Putamen (tissue), 1 donor: ENCODE measurements at regions not wholly inside any gene's neighbourhood (a gene's known extent, or its start where the extent isn't known, plus 50 kb on each side); places are given as distances from the start of the nearest gene placed in this dataset.

ENCODE experiments used
- DNase-seq: peaks from one replicate; pipeline ENCODE4 v3.0.0-alpha.2; 2016; ENCODE audit warnings: low spot score

- no peak for DNase-seq
Measured at GRCh38 chr13:107475753-107476453, 739.4 kb downstream of the LIG4 start.

GRCh38 chr13:107473253-107473652 is 742.1 kb downstream of the LIG4 start:
- no peak for DNase-seq

- no peak for DNase-seq
Measured at GRCh38 chr13:107466326-107467099, 748.8 kb downstream of the LIG4 start.

- DNase-seq: no peak
Measured at GRCh38 chr13:107462501-107462900, 752.8 kb downstream of the LIG4 start.

GRCh38 chr13:107461751-107462150 is 753.6 kb downstream of the LIG4 start:
- no peak for DNase-seq

- DNase-seq: no peak
Measured at GRCh38 chr13:107459430-107459829, 755.9 kb downstream of the LIG4 start.

GRCh38 chr13:107458269-107458668 is 757.1 kb downstream of the LIG4 start:
- no peak for DNase-seq

- no peak for DNase-seq
Measured at GRCh38 chr13:107457686-107458085, 757.6 kb downstream of the LIG4 start.

- DNase-seq: no peak
Measured at GRCh38 chr13:107456431-107456830, 758.9 kb downstream of the LIG4 start.

- DNase-seq: no peak
Measured at GRCh38 chr13:107452833-107453232, 762.5 kb downstream of the LIG4 start.

GRCh38 chr13:107450931-107451330 is 764.4 kb downstream of the LIG4 start:
- no peak for DNase-seq

- no peak for DNase-seq
Measured at GRCh38 chr13:107450431-107450830, 764.9 kb downstream of the LIG4 start.

- no peak for DNase-seq
Measured at GRCh38 chr13:107447591-107447990, 767.7 kb downstream of the LIG4 start.

- peak; percentile 35 for DNase-seq
Measured at GRCh38 chr13:107441279-107441678, 774.1 kb downstream of the LIG4 start.

- no peak for DNase-seq
Measured at GRCh38 chr13:107438251-107438650, 777.1 kb downstream of the LIG4 start.

GRCh38 chr13:107434347-107434746 is 781.0 kb downstream of the LIG4 start:
- no peak for DNase-seq

GRCh38 chr13:107427536-107427935 is 787.8 kb downstream of the LIG4 start:
- no peak for DNase-seq

GRCh38 chr13:107422421-107422820 is 792.9 kb downstream of the LIG4 start:
- DNase-seq: no peak

- no peak for DNase-seq
Measured at GRCh38 chr13:107421951-107422350, 793.4 kb downstream of the LIG4 start.

- DNase-seq: no peak
Measured at GRCh38 chr13:107421028-107421427, 794.3 kb downstream of the LIG4 start.

- no peak for DNase-seq
Measured at GRCh38 chr13:107413005-107413404, 802.3 kb downstream of the LIG4 start.

GRCh38 chr13:107407074-107407473 is 808.3 kb downstream of the LIG4 start:
- DNase-seq: no peak

GRCh38 chr13:107395927-107396662 is 819.2 kb downstream of the LIG4 start:
- DNase-seq: no peak
